ENCODE measurements at regions not wholly inside any gene's neighbourhood (a gene's known extent, or its start where the extent isn't known, plus 50 kb on each side); places are given as distances from the start of the nearest gene placed in this dataset.

DNA sequence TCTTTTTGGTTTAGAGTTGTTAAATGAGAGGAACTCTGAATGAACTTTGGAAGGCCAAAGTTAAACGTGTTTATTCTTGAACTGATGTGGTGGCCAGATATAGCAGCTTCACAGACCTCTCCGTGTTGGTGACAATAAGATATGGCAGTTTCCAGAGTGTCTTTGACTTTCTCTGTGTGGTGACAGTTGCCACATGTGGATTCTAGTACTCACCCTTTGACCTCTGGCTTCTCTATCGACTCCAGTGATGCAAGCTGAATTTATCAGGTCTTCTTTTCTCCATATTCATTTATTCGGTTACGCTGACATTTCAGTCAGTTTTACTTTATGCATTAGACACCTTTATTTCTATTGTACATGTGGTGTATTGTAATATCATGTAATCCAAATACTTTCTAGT lies 1469.5 kb downstream of the SLITRK1 start:
- no peaks in the 10 kb centered on the region for H3K4me1 Mint-ChIP-seq
- Histone ChIP-seq H2AFZ (no peak overlapping the region), H3K36me3 (ENCODE audit: insufficient read depth) (no peaks in the 10 kb centered on the region), H3K79me2 (replicated peaks; ENCODE audit: insufficient read depth) (no peaks in the 10 kb centered on the region), H3K9me2 (ENCODE audit: insufficient read depth) (no peaks in the 10 kb centered on the region), H3K27me3 (ENCODE audit: insufficient read depth) (no peaks in the 10 kb centered on the region), H4K20me1 (replicated peaks; ENCODE audit: insufficient read depth) (no peaks in the 10 kb centered on the region), H3F3A (replicated peaks; ENCODE audit: low read depth) (no peaks in the 10 kb centered on the region), H3K27ac (ENCODE audit: low read depth) (no peak overlapping the region), H3K4me1 (ENCODE audit: insufficient read depth) (no peaks in the 10 kb centered on the region), H3K4me3 (no peak overlapping the region), H3K4me2 (no peak overlapping the region)
- no peak for ATAC-seq
- peaks cover 3% of the 10 kb centered on the region for H3K27me3 Mint-ChIP-seq (ENCODE audit: insufficient read depth, low read depth, poor library complexity)
- no peaks in the 10 kb centered on the region; the same call in 2 of the 3 replicates for H3K9me3 Mint-ChIP-seq
- no peak overlapping the region for H3K27ac Mint-ChIP-seq
- TF ChIP-seq, protein P1, sequence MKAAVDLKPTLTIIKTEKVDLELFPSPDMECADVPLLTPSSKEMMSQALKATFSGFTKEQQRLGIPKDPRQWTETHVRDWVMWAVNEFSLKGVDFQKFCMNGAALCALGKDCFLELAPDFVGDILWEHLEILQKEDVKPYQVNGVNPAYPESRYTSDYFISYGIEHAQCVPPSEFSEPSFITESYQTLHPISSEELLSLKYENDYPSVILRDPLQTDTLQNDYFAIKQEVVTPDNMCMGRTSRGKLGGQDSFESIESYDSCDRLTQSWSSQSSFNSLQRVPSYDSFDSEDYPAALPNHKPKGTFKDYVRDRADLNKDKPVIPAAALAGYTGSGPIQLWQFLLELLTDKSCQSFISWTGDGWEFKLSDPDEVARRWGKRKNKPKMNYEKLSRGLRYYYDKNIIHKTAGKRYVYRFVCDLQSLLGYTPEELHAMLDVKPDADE (IDR thresholded peaks at IDR 0.05), result no peak
- no peak for TF ChIP-seq ZNF114 (CRISPR knock-in tag; IDR thresholded peaks at IDR 0.05)
- TF ChIP-seq, protein P2, sequence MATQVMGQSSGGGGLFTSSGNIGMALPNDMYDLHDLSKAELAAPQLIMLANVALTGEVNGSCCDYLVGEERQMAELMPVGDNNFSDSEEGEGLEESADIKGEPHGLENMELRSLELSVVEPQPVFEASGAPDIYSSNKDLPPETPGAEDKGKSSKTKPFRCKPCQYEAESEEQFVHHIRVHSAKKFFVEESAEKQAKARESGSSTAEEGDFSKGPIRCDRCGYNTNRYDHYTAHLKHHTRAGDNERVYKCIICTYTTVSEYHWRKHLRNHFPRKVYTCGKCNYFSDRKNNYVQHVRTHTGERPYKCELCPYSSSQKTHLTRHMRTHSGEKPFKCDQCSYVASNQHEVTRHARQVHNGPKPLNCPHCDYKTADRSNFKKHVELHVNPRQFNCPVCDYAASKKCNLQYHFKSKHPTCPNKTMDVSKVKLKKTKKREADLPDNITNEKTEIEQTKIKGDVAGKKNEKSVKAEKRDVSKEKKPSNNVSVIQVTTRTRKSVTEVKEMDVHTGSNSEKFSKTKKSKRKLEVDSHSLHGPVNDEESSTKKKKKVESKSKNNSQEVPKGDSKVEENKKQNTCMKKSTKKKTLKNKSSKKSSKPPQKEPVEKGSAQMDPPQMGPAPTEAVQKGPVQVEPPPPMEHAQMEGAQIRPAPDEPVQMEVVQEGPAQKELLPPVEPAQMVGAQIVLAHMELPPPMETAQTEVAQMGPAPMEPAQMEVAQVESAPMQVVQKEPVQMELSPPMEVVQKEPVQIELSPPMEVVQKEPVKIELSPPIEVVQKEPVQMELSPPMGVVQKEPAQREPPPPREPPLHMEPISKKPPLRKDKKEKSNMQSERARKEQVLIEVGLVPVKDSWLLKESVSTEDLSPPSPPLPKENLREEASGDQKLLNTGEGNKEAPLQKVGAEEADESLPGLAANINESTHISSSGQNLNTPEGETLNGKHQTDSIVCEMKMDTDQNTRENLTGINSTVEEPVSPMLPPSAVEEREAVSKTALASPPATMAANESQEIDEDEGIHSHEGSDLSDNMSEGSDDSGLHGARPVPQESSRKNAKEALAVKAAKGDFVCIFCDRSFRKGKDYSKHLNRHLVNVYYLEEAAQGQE (IDR thresholded peaks at IDR 0.05; ENCODE audit: unreplicated experiment), result no peak
- no peak for TF ChIP-seq STAT1 (IDR thresholded peaks at IDR 0.05; ENCODE audit: unreplicated experiment)
- no peak for TF ChIP-seq NANOG (IDR thresholded peaks at IDR 0.05; ENCODE audit: borderline replicate concordance)
- TF ChIP-seq EZH2 (IDR thresholded peaks at IDR 0.05; ENCODE audit: low read depth, unreplicated experiment), result no peak
- TF ChIP-seq CREB1 (CRISPR knock-in tag; IDR thresholded peaks at IDR 0.05; ENCODE audit: low read depth), result no peak
- no peaks in the 10 kb centered on the region for H3K36me3 Mint-ChIP-seq (ENCODE audit: low read depth)
- H3K4me3 Mint-ChIP-seq, result no peak overlapping the region
- no peak for DNase-seq (ENCODE audit: low spot score)

DNA sequence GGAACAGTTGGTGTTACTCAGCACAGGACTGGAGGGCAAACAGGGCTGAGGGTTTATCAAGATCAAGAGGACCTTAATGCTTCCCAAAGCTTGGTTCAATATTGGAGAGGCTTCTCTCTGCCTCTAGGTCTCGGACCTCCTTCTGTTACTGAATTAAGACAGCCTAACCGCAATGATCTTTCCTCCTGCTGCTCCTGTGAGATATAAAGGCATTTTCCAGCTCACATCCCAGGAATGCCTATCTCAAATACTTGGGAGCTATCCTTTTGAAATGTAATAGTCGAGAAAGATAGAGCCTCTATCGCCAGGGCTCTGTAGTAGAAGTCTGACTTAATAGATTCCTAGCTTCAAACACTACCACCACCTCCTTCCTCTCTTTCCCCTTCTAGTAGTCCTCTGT lies 1475.0 kb downstream of the SLITRK1 start:
- Histone ChIP-seq H3K4me1 (ENCODE audit: insufficient read depth) (no peaks in the 10 kb centered on the region), H3F3A (replicated peaks; ENCODE audit: low read depth) (no peaks in the 10 kb centered on the region), H3K27me3 (ENCODE audit: insufficient read depth) (no peaks in the 10 kb centered on the region), H3K36me3 (ENCODE audit: insufficient read depth) (no peaks in the 10 kb centered on the region), H4K20me1 (replicated peaks; ENCODE audit: insufficient read depth) (no peaks in the 10 kb centered on the region), H3K9me2 (ENCODE audit: insufficient read depth) (peaks cover 3% of the 10 kb centered on the region; the same call in 1 of the 2 replicates), H3K27ac (ENCODE audit: low read depth) (no peak overlapping the region), H3K4me3 (no peak overlapping the region), H3K4me2 (no peak overlapping the region), H3K79me2 (replicated peaks; ENCODE audit: insufficient read depth) (no peaks in the 10 kb centered on the region), H2AFZ (no peak overlapping the region)
- Mint-ChIP-seq H3K36me3 (ENCODE audit: low read depth) (no peaks in the 10 kb centered on the region), H3K27me3 (ENCODE audit: insufficient read depth, low read depth, poor library complexity) (peaks cover 3% of the 10 kb centered on the region), H3K4me1 (no peaks in the 10 kb centered on the region), H3K4me3 (no peak overlapping the region), H3K27ac (no peak overlapping the region), H3K9me3 (no peaks in the 10 kb centered on the region)
- DNase-seq (ENCODE audit: low spot score), result peak; percentile 15
- ATAC-seq, result no peak
- no peak for TF ChIP-seq STAT1 (IDR thresholded peaks at IDR 0.05; ENCODE audit: unreplicated experiment)
- TF ChIP-seq, protein P3, sequence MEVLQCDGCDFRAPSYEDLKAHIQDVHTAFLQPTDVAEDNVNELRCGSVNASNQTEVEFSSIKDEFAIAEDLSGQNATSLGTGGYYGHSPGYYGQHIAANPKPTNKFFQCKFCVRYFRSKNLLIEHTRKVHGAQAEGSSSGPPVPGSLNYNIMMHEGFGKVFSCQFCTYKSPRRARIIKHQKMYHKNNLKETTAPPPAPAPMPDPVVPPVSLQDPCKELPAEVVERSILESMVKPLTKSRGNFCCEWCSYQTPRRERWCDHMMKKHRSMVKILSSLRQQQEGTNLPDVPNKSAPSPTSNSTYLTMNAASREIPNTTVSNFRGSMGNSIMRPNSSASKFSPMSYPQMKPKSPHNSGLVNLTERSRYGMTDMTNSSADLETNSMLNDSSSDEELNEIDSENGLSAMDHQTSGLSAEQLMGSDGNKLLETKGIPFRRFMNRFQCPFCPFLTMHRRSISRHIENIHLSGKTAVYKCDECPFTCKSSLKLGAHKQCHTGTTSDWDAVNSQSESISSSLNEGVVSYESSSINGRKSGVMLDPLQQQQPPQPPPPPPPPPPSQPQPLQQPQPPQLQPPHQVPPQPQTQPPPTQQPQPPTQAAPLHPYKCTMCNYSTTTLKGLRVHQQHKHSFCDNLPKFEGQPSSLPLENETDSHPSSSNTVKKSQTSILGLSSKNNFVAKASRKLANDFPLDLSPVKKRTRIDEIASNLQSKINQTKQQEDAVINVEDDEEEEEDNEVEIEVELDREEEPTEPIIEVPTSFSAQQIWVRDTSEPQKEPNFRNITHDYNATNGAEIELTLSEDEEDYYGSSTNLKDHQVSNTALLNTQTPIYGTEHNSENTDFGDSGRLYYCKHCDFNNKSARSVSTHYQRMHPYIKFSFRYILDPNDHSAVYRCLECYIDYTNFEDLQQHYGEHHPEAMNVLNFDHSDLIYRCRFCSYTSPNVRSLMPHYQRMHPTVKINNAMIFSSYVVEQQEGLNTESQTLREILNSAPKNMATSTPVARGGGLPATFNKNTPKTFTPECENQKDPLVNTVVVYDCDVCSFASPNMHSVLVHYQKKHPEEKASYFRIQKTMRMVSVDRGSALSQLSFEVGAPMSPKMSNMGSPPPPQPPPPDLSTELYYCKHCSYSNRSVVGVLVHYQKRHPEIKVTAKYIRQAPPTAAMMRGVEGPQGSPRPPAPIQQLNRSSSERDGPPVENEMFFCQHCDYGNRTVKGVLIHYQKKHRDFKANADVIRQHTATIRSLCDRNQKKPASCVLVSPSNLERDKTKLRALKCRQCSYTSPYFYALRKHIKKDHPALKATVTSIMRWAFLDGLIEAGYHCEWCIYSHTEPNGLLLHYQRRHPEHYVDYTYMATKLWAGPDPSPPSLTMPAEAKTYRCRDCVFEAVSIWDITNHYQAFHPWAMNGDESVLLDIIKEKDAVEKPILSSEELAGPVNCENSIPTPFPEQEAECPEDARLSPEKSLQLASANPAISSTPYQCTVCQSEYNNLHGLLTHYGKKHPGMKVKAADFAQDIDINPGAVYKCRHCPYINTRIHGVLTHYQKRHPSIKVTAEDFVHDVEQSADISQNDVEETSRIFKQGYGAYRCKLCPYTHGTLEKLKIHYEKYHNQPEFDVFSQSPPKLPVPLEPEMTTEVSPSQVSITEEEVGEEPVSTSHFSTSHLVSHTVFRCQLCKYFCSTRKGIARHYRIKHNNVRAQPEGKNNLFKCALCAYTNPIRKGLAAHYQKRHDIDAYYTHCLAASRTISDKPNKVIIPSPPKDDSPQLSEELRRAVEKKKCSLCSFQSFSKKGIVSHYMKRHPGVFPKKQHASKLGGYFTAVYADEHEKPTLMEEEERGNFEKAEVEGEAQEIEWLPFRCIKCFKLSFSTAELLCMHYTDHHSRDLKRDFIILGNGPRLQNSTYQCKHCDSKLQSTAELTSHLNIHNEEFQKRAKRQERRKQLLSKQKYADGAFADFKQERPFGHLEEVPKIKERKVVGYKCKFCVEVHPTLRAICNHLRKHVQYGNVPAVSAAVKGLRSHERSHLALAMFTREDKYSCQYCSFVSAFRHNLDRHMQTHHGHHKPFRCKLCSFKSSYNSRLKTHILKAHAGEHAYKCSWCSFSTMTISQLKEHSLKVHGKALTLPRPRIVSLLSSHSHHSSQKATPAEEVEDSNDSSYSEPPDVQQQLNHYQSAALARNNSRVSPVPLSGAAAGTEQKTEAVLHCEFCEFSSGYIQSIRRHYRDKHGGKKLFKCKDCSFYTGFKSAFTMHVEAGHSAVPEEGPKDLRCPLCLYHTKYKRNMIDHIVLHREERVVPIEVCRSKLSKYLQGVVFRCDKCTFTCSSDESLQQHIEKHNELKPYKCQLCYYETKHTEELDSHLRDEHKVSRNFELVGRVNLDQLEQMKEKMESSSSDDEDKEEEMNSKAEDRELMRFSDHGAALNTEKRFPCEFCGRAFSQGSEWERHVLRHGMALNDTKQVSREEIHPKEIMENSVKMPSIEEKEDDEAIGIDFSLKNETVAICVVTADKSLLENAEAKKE (CRISPR knock-in tag; IDR thresholded peaks at IDR 0.05), result no peak
- TF ChIP-seq POLR2AphosphoS5 (IDR thresholded peaks at IDR 0.05; ENCODE audit: low read depth), result no peak
- TF ChIP-seq EZH2phosphoT487 (IDR thresholded peaks at IDR 0.05; ENCODE audit: unreplicated experiment), result no peak
- no peak for TF ChIP-seq ZNF114 (CRISPR knock-in tag; IDR thresholded peaks at IDR 0.05)
